ENCODE measurements at regions not wholly inside any gene's neighbourhood (a gene's known extent, or its start where the extent isn't known, plus 50 kb on each side); places are given as distances from the start of the nearest gene placed in this dataset.

- no peak overlapping the region for H3K27ac ChIP-seq
- H3K4me1 ChIP-seq: no peaks in the 10 kb centered on the region
- peaks cover 0 to 5% (median 0%) of the 10 kb centered on the region in 4 donors for H3K9me3 ChIP-seq
- DNase-seq: no peak
- no peaks in the 10 kb centered on the region for H3K36me3 ChIP-seq
- no peak overlapping the region for H3K4me3 ChIP-seq
- H3K27me3 ChIP-seq: no peaks in the 10 kb centered on the region
- TF ChIP-seq POLR2A (IDR thresholded peaks at IDR 0.05) (no peak), CTCF (IDR thresholded peaks at IDR 0.05) (no peak)
Observed at GRCh38 chr16:47855431-47855830, 300.4 kb downstream of the ABCC12 start.

GRCh38 chr16:47854737-47855136, 301.1 kb downstream of the ABCC12 start:
- DNase-seq: no peak
- TF ChIP-seq POLR2A (IDR thresholded peaks at IDR 0.05) (no peak), CTCF (IDR thresholded peaks at IDR 0.05) (no peak)
- Histone ChIP-seq H3K4me1 (no peaks in the 10 kb centered on the region), H3K9me3 (peaks cover 0 to 5% (median 0%) of the 10 kb centered on the region in 4 donors), H3K27ac (no peak overlapping the region), H3K4me3 (no peak overlapping the region), H3K27me3 (no peaks in the 10 kb centered on the region), H3K36me3 (no peaks in the 10 kb centered on the region)

GRCh38 chr16:47852991-47853390, 302.8 kb downstream of the ABCC12 start:
- no peaks in the 10 kb centered on the region for H3K36me3 ChIP-seq
- no peaks in the 10 kb centered on the region for H3K4me1 ChIP-seq
- H3K4me3 ChIP-seq: no peak overlapping the region
- no peak for TF ChIP-seq POLR2A (IDR thresholded peaks at IDR 0.05)
- TF ChIP-seq CTCF (IDR thresholded peaks at IDR 0.05): no peak
- DNase-seq: no peak
- peaks cover 0 to 5% (median 0%) of the 10 kb centered on the region in 4 donors for H3K9me3 ChIP-seq
- H3K27me3 ChIP-seq: no peaks in the 10 kb centered on the region
- H3K27ac ChIP-seq: no peak overlapping the region

DNA sequence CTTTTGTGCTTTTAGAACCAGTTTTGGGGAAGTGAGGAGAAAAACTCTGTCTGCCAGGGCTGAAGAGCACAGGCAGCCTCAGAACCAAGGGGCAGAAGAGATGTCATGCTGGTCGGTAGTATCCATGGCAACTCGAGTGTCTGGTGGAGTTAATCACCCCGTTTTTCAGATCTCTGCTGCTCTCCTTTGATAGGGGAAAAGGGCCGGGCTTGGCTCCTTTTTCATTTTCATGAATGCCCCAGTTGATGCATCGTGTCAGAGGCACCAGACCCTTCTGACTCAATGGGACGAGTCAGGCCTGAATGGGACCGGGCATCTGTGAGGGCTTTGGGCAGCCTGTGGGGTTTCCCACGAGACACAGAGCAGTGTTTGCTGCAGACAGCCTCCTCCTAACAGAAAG, 304.6 kb downstream of the ABCC12 start:
- no peak for DNase-seq
- Histone ChIP-seq H3K27ac (no peak overlapping the region), H3K4me3 (no peak overlapping the region), H3K4me1 (no peaks in the 10 kb centered on the region), H3K9me3 (peaks cover 0 to 5% (median 0%) of the 10 kb centered on the region in 4 donors), H3K36me3 (no peaks in the 10 kb centered on the region), H3K27me3 (no peaks in the 10 kb centered on the region)
- TF ChIP-seq POLR2A (IDR thresholded peaks at IDR 0.05) (no peak), CTCF (IDR thresholded peaks at IDR 0.05) (no peak)

DNA sequence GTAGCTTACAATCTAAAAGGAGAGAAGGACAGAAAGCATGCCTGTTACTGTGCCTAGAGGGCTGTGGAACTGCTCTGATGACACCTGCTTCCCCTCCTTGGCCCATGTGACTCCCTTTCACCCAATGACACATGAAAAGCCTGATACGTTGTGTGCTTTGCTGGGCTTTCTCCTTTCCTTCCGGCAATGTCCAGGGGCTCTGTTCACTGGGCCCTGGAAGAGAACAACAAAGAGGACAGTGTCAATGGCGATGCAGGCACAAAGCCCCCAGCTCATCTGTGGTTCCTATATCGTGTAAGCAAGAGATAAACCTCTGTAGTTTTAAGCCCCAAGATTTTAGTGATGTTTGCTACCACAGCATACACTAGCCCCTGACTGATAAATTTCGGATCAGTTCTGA, 306.1 kb downstream of the ABCC12 start:
- Histone ChIP-seq H3K27me3 (no peaks in the 10 kb centered on the region), H3K9me3 (peaks cover 0 to 5% (median 0%) of the 10 kb centered on the region in 4 donors), H3K4me1 (no peaks in the 10 kb centered on the region), H3K36me3 (no peaks in the 10 kb centered on the region), H3K27ac (no peak overlapping the region), H3K4me3 (no peak overlapping the region)
- DNase-seq: no peak
- no peak for TF ChIP-seq POLR2A (IDR thresholded peaks at IDR 0.05)
- TF ChIP-seq CTCF (IDR thresholded peaks at IDR 0.05): no peak
